HG02642 (cell line): ENCODE measurements at regions not wholly inside any gene's neighbourhood (a gene's known extent, or its start where the extent isn't known, plus 50 kb on each side); places are given as distances from the start of the nearest gene placed in this dataset.
"Not testable (repeated sequence)": the region's sequence is repeated elsewhere in the genome, so short reads cannot be mapped to it uniquely, and the experiment has no call there.

ENCODE experiments used
- ATAC-seq: cut with Tn5 transposase; IDR thresholded peaks from one replicate; pipeline ENCODE4 v1.9.1; 2021; ENCODE audit warnings: mild to moderate bottlenecking; ENCODE audit not compliant: unreplicated experiment, poor library complexity

DNA sequence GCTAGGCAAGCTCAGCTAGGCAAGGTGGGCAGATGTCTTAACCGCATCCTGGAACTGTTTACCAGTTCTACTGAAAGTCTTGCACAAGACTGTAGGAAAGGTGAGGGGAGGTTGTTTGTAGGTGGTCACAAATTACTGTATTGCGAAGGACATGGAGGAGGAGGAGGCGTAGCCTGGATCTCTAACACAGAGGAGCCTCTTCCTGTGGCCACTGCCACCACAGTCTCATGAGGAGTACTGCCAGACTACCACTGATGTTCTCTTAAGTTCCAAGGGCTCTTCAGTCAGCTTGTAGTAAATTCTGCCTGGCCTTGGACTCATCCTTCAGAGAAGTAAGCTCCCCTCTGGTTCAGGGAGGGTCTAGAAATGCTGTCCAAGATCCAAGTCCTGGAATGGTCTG lies 258.6 kb downstream of the FAT4 start:
- no peak for ATAC-seq

DNA sequence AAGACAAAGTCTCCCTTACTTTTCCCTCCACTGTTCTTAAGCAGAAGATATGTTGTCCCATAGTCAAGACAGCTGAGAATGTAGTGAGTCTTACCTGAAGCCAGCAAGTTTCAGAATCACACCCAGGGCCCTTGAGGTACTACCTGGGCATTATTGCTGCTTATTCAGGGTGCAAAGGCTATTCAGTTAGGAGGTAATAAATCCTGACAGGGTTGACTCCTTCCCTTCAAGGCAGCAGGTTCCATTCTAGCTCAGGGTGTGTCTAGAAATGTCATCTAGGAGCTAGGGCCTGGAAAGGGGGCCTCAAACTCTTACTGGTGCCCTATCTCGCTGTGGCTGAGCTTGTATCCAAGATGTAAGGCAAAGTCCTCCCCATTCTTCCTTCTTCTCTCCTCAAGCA lies 259.0 kb downstream of the FAT4 start:
- ATAC-seq: no peak

DNA sequence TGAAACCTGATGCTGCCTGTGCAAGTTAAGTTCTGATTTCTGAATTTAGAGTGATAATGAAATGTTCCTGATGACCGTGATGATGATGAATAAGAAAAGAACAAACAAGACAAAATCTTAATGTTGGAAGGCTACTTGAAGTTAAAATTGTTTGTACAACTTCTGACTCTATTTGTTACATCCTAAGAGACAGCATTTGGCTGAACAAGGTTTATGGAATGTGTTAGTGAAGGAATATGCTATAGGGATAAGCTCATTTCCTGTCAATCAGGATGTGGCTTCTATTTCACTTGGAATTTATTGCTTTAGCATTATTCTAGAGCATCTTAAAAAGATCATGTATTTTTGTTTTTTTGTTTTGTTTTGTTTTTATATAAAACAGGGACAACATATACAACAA lies 267.5 kb downstream of the FAT4 start:
- no peak for ATAC-seq

DNA sequence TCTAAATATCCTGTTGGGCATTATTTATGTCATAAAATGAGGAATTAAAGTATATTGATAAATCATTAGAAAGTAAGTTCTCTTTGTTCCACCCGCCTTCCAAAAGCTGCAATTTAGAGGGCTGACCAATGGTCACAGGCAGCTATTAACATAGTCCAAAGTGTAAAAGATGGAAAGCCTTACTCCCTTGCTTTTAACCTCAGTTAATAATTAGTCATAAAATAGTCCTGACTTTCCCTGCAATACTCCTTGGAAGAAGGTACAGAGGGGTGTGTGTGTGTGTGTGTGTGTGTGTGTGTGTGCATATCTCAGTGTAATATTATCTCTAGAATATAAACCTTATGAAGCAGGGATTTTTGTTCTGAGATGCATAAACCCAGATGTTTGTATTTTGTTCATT lies 275.4 kb downstream of the FAT4 start:
- no peak for ATAC-seq

DNA sequence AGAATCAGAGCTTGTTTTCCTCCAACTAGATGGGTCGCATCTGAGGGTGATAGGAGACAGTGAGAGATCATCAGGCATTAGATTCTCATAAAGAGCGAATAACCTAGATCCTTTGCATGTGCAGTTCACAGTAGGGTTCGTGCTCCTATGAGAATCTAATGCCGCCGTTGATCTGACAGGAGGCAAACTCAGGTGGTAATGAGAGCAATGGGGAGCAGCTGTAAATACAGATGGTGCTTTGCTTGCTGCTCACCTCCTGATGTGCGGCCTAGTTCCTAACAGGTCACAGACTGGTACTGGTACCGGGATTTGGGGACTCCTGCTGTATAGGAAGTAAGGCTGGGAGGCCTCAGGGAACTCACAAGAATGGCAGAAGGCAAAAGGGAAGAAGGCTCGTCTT lies 276.5 kb downstream of the FAT4 start:
- ATAC-seq: no peak

DNA sequence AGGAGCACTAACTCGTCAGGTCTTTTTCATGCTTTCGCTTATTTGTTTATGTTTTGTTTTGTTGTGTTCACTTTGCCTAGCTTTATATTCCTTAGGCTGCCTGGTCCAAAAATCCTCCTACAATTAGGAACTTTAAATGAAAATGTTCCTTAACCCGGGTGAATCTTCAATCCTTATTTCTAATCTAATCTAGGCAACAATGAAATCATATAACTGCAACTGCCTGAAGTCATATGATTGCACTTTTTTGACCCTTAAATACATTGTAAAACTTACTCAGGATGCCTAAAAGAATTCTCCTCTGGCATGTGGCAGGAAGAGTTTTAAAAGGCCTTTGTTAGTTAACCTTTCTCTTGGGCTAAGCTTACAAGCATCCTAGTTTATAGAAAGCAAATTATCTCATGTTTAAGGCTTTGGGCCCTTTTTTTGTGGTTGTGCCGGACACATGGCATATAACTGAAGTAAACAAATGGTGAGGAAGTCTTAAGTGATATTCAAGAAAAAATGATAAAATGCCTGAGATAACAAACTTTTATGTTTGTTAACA lies 279.4 kb downstream of the FAT4 start:
- no peak for ATAC-seq

DNA sequence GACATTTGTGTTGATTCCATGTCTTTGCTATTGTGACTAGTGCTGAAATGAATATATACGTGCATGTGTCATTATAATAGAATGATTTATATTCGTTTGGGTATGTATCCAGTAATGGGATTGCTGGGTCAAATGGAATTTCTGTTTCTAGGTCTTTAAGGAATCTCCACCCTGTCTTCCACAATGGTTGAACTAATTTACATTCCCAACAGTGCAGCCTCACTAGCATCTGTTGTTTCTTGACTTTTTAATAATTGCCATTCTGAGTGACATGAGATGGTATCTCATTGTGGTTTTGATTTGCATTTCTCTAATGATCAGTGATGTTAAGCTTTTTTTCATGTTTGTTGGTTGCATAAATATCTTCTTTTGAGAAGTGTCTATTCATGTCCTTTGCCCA lies 291.2 kb downstream of the FAT4 start:
- ATAC-seq: not testable (repeated sequence)

DNA sequence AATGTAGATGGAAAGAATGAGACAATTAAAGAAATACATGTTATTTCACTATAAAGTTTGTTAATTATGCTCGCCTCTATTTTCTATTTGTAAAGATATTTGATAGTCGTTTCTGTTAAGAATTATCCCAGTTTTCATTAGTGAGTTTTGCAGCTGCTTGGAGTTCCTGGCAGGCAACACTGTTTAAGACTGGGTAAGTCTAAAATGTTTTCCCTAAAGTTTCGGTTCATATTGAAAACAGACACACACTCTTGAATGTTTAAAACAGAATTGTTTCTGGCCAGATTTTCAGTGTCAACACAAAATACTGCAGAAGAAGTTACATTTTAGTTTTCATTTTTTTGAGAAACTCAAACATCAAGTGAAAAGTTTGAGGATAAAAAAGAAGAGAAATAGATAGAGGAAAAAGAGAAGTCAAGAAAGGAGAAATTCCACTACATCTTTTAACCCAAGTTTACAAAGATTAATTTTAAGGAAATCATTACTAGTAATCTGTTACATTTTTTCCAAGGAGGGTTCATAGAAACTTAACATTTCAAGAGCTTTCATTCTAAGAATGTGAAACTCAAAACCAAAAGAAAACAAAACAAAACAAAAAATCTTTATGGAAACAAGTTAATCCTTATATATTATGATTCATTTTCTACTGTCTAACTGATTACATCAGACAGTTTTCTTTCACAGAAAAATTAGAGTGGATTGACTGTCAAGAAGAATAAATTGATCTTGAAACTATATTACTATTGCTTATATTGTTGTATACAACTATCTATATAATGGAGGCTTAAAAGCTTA lies 305.5 kb downstream of the FAT4 start:
- no peak for ATAC-seq

DNA sequence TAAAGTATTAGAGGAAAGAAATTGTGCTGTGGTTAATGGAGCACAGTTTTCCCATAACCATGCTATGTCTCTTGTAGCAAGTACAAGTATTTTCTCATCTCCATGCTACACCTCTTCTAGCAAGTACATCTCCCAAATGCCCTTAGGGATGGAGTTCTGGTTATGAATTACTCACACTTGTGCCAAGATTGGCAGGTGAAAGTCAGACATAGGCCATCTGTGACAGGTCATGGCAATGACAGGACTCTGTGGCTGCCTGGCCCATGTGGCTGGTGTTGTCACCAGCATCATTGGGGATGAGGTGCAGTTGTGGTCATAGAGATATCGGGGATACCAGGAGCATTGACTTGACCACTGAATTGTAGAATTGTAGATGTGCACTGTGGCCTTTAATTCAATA lies 310.2 kb downstream of the FAT4 start:
- no peak for ATAC-seq

DNA sequence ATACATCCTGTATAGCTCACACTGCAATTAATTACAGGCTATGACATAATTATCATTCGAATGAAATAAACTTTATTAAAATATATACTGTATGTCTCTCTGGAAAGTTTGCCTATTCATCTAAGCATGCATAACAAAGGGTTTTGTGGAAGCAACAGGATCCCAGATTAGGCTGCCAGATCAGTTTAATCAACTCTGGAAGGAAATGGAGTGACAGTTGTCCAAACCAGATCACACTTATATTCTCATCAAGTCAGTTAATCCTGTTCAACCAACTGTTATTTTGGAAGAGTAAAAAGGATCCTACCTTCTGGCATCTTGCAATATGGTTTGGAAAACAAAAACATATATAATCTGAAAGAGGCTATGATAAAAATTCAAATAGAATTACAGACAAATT lies 312.2 kb downstream of the FAT4 start:
- no peak for ATAC-seq

DNA sequence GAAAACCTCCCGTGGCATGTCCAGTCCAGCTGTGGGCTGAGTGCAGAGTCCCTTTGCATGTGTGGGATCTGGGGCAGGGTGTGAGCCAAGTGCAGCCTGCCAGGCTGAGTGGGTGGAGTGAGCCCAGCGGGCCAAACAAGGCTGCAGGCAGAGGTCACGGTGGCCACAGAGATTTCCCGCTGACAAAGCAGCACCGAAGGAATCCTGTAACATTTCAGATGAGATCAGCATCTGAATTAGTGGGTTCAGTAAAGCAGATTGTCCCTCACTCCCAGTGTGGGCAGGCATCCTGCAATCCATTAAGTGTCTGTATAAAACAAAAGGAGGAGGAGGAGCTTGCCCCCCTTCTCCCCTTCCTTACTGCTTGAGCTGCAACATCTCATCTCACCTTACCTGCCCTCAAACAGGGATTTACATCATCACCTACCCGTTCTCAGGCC lies 324.4 kb downstream of the FAT4 start:
- ATAC-seq: no peak

DNA sequence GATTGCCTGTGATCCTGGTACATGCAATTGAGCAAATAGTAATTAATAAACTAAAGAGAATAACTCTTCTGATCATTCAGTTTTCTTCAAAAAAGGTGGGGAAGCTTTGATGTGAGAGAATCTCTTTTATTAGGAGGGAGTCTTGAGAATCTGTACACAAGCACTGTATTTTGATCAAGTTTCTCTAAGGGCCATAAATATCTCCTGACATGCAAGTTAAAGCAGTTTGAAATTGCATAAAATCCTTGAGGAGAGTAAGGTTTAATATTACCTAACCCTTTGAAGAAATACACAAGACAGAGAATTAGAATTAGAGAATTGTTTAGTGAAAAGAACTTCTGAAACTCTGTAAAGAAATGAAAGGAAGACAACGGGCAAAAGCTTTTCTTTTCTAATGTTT lies 326.9 kb downstream of the FAT4 start:
- ATAC-seq: no peak

DNA sequence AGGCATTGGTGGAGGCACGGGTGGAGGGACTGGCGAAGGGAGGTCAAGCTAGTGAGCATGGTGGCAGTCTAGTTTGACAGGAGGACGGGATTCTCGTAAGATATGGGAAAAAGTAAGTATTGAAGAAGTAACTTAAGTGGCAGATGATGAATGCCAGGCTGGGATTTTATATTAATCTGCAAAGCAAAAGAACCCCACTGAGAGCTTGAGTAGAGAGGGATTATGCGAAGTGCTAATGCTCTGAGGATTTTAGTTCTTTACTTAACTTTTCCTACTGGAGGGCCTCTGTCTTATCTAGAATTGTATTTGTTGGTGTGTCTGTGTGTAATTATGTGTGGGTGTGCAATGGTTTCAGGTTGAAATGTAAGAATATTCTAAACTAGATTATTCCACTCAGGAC lies 327.9 kb downstream of the FAT4 start:
- no peak for ATAC-seq

DNA sequence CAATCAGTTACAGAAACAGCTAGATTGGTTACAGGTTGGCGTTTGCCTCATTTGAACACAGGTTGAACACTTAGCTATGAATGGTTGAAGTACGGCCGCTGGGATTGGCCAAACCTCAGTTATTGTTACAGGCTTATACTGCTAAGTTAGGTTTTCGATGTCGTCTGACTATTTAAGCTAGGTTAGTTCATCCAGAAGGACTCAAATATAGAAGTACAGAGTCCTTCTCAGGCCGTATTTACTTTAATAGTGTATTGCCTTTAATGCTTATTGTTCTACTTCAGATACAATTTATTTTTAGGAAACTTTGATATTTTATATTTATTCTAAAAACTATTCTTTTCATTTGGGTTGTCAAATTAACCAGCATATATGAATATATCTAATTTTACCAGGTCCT lies 334.7 kb downstream of the FAT4 start:
- no peak for ATAC-seq

DNA sequence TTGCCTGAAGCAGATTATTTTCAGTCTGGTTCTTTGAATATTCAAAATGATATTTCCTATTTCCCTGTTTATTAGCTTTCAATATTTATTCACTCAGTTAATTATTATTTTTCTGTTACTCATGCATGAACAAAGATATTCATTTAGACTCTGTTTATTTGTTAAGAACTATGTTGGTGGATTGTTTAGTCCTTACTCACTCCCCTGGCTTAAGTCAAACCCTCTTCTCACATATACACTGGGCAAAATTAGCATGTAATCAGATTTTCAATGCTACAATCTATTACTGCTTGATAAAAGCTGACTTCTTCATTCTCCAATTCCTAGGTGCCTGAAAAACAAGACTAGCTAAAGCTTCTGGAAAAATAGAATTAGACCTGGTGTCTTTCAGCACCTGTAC lies 335.8 kb downstream of the FAT4 start:
- ATAC-seq: no peak

DNA sequence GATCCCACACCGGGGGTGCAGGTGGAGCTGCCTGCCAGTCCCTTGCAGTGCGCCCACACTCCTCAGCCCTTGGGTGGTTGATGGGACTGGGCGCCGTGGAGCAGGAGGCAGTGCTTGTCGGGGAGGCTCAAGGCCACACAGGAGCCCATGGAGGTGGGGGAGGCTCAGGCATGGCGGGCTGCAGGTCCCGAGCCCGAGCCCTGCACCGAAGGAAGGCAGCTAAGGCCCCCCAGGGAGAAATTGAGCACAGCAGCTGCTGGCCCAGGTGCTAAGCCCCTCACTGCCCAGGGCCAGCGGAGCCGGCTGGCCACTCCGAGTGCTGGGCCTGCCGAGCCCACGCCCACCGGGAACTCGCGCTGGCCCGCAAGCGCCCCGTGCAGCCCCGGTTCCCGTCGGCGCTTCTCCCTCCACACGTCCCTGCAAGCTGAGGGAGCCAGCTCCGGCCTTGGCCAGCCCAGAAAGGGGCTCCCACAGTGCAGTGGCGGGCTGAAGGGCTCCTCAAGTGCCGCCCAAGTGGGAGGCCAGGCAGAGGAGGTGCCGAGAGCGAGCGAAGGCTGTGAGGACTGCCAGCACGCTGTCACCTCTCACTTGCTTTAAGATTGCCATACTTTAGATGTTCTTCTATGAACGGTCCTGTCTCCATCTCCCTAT lies 337.1 kb downstream of the FAT4 start:
- ATAC-seq: not testable (repeated sequence)

DNA sequence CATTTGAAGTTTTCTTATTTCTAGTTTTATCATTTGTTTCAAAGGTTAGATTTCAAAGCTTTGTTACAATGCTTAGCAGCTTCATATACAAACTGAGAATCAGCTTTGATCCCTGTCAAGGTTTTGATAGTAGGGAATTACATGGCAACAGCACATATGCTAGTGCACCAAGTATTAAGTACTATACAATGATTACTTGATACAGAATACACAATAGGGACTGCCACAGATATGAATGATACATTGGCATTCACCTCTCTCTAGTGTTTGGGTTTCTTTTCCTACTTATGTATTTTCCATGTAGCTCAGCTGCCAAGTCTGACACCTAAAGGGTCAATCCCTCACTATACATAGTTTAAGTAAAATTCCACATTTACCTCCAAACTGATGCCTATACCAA lies 344.0 kb downstream of the FAT4 start:
- ATAC-seq: no peak

DNA sequence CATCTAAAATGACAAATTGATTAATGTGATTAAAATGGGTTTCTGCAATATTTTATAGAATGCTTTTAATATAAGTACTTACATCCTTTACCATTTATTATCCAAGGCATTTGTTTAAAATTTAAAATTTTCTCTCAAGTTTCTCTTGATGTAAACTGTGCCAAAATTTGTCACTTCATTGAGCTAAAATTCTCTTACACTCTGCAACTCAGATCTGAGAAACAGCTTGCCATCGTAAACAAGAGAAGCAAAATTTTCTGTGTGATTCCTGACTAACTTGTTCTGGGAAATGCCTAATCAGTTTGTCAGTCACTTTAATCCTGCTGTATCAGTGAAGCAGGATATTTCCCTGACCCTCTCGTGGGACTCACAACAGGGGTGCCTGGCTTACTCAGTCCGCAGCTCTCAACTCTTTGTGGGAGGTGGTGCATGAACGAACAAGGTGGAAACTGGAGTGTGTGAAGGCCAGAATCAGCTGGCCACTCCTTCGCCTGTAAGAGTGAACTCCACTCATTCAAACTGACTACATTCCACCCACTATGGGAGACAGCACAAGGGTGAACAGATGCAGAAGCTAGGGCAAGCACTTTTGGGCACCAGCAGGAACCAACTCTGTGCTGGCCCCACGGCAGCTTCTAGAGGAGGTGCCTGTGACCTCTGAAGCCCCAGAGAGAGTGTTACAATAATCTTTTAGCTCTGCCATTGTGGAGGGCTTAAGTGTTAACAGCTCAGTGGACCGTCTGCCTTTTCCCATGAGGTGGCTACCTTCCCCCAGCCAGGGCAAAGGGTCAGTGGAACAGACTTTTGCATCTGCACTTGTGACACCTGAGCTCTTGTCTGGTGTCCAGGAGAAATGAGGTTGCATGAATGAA lies 349.4 kb downstream of the FAT4 start:
- ATAC-seq: no peak

DNA sequence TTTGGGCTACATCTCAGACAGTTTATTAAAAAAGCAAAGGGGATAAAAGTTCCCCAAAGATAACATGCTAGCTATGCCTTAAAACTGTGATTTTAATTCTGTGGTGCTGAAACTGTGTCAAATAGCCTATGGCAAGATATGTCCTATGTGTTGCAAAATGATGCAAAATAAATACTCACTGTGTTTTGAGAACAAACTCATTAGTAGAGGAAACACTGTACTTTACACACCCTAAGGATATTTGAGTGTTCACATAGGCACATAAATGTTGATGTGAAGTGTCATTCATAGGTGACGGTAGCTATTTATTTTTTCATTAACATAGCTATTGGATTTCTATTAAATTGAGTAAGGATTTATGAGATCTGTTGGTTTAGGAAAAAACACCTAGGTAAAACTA lies 351.9 kb downstream of the FAT4 start:
- ATAC-seq: no peak

DNA sequence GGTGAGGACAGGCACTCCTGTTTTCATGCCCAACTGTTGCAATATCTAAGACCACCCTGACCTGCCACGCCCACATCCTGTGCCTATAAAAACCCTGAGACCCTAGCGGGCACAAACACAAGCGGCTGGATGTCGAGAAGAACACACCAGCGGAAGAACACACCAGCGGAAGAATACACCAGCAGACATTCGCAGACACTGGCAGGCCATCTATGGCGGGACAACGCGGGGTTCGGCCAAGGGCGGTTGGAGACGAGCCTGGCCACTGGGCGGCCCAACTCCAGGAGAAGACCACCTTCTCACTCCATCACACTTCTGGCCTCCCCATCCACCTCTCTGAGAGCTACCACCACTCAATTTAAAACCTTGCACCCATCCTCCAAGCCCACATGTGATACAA lies 361.4 kb downstream of the FAT4 start:
- ATAC-seq: no peak

DNA sequence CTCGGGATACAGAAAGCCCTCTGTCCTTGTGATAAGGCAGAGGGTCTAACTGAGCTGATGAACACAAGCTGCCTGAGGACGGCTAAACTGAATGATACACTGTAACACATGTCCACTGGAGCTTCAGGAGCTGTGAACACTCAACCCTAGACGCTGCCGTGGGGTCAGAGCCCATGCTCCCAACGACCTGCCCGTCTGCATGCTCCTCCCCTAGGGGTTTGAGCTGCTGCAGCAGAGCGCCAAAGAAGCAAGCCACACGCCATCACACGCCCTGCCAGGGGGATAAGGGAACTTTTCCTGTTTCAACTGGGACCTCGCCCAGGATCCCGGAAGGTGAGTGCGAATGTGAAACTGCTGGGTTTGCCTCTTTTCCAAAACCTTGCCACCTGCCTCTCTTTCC lies 361.8 kb downstream of the FAT4 start:
- ATAC-seq: no peak
